Epithelial cell of esophagus (primary cell): ENCODE measurements at regions not wholly inside any gene's neighbourhood (a gene's known extent, or its start where the extent isn't known, plus 50 kb on each side); places are given as distances from the start of the nearest gene placed in this dataset.

Experiments used
- DNase-seq: peaks from one replicate; pipeline ENCODE4 v3.0.0; 2010; ENCODE audit warnings: low read depth
- H3K4me3 ChIP-seq: 2 replicates; pipeline ENCODE4 v1.5.1; 2011; ENCODE audit warnings: mild to moderate bottlenecking, low read length, control low read depth
- TF ChIP-seq, protein P1 (sequence below): IDR thresholded peaks from 2 replicates; pipeline ENCODE4 v1.5.1; 2011; ENCODE audit warnings: low read depth, mild to moderate bottlenecking, low read length, control low read depth, inconsistent platforms; ENCODE audit not compliant: insufficient read depth; ENCODE audit errors: missing control alignments

DNA sequence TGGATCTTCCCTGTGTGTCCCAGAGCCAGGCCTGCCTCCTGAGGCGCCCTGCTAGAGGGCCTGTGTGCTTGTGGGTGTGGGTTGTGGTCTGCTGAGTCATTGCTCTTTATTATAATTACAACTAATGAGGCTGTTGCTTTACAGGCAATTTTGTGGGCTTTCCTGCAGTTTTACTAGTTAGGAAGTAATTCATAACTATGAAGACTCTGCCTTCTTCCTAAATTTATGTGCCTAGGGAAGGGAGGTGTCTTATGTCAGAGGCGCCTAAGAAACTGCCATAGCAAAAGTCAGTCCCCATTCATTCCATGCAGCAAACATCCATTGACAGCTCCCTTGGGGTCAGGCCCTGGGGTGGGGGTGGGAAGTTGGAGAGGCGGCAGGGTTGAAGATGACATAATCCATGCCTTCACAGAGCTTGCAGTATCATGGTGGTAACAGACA is 359.2 kb downstream of the IDS start:
- no peak for DNase-seq
- TF ChIP-seq, protein P1, sequence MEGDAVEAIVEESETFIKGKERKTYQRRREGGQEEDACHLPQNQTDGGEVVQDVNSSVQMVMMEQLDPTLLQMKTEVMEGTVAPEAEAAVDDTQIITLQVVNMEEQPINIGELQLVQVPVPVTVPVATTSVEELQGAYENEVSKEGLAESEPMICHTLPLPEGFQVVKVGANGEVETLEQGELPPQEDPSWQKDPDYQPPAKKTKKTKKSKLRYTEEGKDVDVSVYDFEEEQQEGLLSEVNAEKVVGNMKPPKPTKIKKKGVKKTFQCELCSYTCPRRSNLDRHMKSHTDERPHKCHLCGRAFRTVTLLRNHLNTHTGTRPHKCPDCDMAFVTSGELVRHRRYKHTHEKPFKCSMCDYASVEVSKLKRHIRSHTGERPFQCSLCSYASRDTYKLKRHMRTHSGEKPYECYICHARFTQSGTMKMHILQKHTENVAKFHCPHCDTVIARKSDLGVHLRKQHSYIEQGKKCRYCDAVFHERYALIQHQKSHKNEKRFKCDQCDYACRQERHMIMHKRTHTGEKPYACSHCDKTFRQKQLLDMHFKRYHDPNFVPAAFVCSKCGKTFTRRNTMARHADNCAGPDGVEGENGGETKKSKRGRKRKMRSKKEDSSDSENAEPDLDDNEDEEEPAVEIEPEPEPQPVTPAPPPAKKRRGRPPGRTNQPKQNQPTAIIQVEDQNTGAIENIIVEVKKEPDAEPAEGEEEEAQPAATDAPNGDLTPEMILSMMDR: no peak
- H3K4me3 ChIP-seq: no peak overlapping the region

DNA sequence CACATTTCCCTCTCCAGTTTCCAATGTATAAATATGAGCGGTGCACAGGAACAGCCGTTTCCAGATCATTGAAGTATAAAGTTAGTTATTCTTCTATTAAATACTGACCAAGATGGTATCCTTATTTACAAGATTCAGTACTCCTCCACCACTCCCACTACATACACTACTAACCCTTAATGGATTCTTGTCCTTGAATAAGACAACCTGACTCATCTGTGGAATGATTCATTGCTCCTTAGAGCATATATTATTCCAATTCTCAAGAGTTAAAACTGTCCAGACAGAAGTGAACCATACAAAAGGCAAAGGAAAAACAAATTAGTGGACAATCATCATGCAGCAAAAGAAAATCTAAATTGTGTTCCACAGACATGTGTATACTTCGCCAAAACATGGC is 373.3 kb downstream of the IDS start:
- TF ChIP-seq, protein P1: no peak
- peak; percentile 74 for DNase-seq
- H3K4me3 ChIP-seq: no peak overlapping the region

DNA sequence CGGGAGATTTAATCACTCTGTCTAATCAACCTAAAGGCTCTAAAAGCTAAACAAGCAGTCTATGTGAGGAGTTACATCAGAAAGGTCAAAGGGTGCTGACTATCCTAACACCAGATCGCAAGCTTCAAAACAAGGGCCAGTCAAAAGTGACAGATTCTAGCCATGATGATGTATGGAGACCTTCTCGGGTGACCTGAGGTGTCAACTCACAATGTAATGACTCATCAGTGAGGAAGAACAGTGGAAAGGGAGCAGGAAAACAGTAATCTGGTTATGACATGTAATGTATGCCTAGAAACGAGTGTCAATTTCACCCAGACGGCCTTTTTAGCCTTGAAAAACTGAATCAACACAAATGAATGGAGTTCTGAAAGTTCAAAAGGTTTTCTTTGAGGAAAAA is 375.3 kb downstream of the IDS start:
- DNase-seq: peak; percentile 65
- H3K4me3 ChIP-seq: no peak overlapping the region
- TF ChIP-seq, protein P1: no peak

DNA sequence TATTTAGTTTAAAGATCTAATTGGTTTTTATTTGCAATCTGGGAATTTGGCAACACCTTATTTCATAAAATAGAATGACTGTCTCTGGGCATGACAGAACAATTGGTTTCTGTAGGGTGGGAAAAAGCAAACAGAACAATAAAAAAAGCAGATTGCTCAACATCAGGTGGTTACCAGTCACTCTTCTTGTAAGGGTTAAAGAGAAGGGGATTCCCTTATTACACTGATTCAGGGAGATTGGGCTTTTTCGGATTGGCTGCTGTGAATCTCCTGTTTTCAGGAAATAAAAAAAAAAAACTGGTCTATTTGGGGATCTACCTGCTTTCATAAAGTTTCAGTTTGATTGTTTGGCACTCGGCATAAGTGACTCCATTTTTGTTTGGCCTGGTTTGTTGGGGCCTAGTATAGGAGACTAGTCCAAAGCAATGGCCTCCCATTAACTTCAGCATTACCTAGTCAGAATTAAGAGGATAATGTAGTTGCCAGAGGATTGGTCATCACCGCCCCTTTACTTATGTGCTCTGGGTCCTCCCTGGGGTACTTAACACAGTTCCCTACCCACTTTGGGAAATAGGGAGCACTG is 380.5 kb downstream of the IDS start:
- peak; percentile 83 for DNase-seq
- TF ChIP-seq, protein P1: no peak
- no peak overlapping the region for H3K4me3 ChIP-seq

DNA sequence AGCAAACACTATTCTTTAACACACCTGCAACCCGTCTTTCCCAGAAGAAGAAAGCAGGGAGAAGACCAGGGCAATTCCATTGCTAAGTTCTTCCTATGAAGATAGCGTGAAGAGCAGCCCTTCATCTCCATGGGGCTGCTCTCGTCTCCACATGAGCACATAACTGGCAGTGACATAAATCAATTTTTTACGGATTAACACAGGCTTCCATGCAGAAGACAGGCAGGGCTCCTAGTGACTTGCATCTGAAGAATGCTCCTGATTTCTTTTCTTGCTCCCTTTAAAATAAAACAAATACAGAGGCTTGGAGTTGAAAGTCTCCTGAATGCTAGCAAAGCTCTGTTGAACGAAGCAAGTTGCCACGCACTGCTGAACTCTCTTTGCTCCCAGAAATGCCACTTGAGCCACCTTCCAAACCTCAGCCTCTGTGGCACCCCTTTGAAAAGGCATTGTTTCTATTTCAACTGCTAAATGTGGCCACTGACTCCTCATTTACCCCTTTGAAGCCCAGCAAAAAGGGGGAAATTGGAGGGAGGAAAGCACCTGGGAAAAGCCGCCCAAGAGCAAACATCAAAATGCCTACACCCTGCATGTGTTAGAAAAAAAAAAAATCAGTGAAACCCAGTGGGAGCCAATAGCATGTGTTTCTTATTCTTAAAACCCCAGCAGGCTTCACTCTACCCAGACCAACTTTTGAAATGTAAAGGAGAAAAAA is 383.7 kb downstream of the IDS start:
- H3K4me3 ChIP-seq: no peak overlapping the region
- DNase-seq: no peak
- TF ChIP-seq, protein P1: no peak

DNA sequence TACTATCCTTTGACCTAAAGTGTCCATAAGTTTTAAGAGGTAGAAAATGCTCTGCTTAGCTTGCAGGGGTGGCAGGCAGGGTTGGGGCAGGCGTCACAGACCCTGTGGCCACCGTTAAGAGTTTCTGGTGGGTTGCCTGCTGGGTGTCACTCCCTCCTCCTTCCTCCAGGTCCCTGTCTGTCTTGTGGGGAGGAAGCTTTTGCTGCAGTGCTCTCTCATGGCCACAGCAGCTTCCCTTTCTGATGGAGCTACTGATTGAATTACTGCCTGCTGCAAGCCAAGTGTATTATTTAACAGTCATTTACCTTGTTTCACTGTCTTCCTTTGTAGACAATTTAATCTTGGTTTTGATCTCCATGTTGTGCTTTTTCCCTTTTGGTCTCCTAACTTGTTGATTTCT is 384.6 kb downstream of the IDS start:
- TF ChIP-seq, protein P1: no peak
- no peak overlapping the region for H3K4me3 ChIP-seq
- no peak for DNase-seq

DNA sequence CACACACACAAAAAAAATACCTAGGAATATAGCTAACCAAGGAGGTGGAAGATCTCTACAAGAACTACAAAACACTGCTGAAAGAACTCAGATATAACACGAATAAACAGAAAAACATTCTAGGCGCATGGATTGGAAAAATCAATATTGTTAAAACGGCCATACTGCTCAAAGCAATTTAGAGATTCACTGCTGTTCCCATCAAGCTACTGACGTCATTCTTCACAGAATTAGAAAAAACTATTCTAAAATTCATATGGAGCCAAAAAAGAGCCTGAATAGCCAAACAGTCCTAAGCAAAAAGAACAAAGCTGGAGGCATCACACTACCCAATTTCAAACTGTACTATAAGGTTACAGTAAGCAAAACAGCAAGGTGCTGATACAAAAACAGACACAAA is 390.2 kb downstream of the IDS start:
- no peak overlapping the region for H3K4me3 ChIP-seq
- TF ChIP-seq, protein P1: no peak
- no peak for DNase-seq
